H1 (cell line): ENCODE measurements at regions not wholly inside any gene's neighbourhood (a gene's known extent, or its start where the extent isn't known, plus 50 kb on each side); places are given as distances from the start of the nearest gene placed in this dataset.

Experiments used
- CTCF ChIA-PET: fragments of 300-600 bp; sonication (Branson Sonifier 250); formaldehyde crosslinking; loops from one replicate; lab custom pipeline; 2021; ENCODE audit not compliant: partially characterized antibody; lab: Charles Lee
- POLR2A ChIA-PET: fragments of 300-600 bp; sonication (Branson Sonifier 250); formaldehyde crosslinking; loops from one replicate; lab custom pipeline; 2021; ENCODE audit warnings: inconsistent platforms; ENCODE audit not compliant: partially characterized antibody; lab: Charles Lee
- DNase-seq, 2 experiments: peaks; one replicate each; pipeline versions ENCODE4 v3.0.0 to v3.0.0-alpha.2; 2010 to 2022; ENCODE audit warnings: low spot score in 2 of 2, low read depth in 1 of 2, mixed read lengths in 1 of 2
- FAIRE-seq: peaks from 2 replicates; lab custom pipeline; 2011; peaks lifted over from hg19 to GRCh38; lab: Jason Lieb, UNC
- H2AFZ ChIP-seq: 2 replicates; pipeline ENCODE4 v1.8.1; 2012; ENCODE audit warnings: low read length, inconsistent platforms
- H2AK5ac ChIP-seq: 2 replicates; pipeline ENCODE4 v1.6.1; 2013; ENCODE audit warnings: low read depth, low read length
- H2BK120ac ChIP-seq: replicated peaks from 2 replicates; pipeline ENCODE3; 2013; ENCODE audit warnings: low read depth, low read length, inconsistent platforms
- H2BK12ac ChIP-seq: 2 replicates; pipeline ENCODE4 v1.6.1; 2013; ENCODE audit warnings: low read depth, low read length
- H2BK15ac ChIP-seq: 2 replicates; pipeline ENCODE4 v1.6.1; 2013; ENCODE audit warnings: low read length
- H2BK20ac ChIP-seq: 2 replicates; pipeline ENCODE4 v1.6.1; 2013; ENCODE audit warnings: low read length
- H2BK5ac ChIP-seq: 2 replicates; pipeline ENCODE4 v1.6.1; 2013; ENCODE audit warnings: low read depth, low read length
- H3K14ac ChIP-seq: 2 replicates; pipeline ENCODE4 v1.6.1; 2013; ENCODE audit warnings: inconsistent platforms; ENCODE audit not compliant: insufficient read length
- H3K18ac ChIP-seq: 2 replicates; pipeline ENCODE4 v1.6.1; 2013; ENCODE audit warnings: low read length; ENCODE audit errors: extremely low read depth
- H3K23ac ChIP-seq: 2 replicates; pipeline ENCODE4 v1.6.1; 2013; ENCODE audit warnings: inconsistent platforms; ENCODE audit not compliant: insufficient read length
- H3K23me2 ChIP-seq: 2 replicates; pipeline ENCODE4 v1.6.1; 2013; ENCODE audit warnings: low read depth, low read length
- H3K27ac ChIP-seq: 2 replicates; pipeline ENCODE4 v1.6.1; 2011; ENCODE audit warnings: low read depth, low read length, inconsistent platforms
- H3K27me3 ChIP-seq, 4 experiments: replicated peaks in 1 of 4; 1 replicate in 1 of 4; 2 replicates in 3 of 4; pipeline versions ENCODE4 v1.6.1 to v1.8.1; 2011 to 2013; ENCODE audit warnings: low read length in 3 of 4, mild to moderate bottlenecking in 3 of 4, inconsistent platforms in 2 of 4, mixed read lengths in 2 of 4, moderate library complexity in 1 of 4; ENCODE audit not compliant: control insufficient read depth in 3 of 4, insufficient read depth in 3 of 4; ENCODE audit errors: extremely low read depth in 1 of 4
- H3K36me3 ChIP-seq, 4 experiments: 2 replicates each; pipeline versions ENCODE4 v1.6.1 to v1.8.1; 2011 to 2013; ENCODE audit warnings: mild to moderate bottlenecking in 4 of 4, low read length in 3 of 4, moderate library complexity in 2 of 4, control low read depth in 1 of 4, inconsistent platforms in 1 of 4; ENCODE audit not compliant: insufficient read depth in 4 of 4, control insufficient read depth in 2 of 4
- H3K4ac ChIP-seq: replicated peaks from 2 replicates; pipeline ENCODE3; 2013; ENCODE audit warnings: low read length, low read depth, mixed read lengths, inconsistent platforms; ENCODE audit not compliant: insufficient read length
- H3K4me1 ChIP-seq, 4 experiments: replicated peaks in 1 of 4; 1 replicate in 1 of 4; 2 replicates in 3 of 4; pipeline versions ENCODE4 v1.6.1 to v1.8.1; 2011 to 2013; ENCODE audit warnings: low read length in 3 of 4, inconsistent platforms in 2 of 4, mixed read lengths in 1 of 4; ENCODE audit not compliant: insufficient read depth in 4 of 4, control insufficient read depth in 3 of 4
- H3K4me2 ChIP-seq, 2 experiments: 2 replicates each; pipeline versions ENCODE4 v1.6.1 to v1.8.1; 2011 to 2013; ENCODE audit warnings: low read depth in 2 of 2, low read length in 2 of 2, control low read depth in 1 of 2, inconsistent platforms in 1 of 2, mild to moderate bottlenecking in 1 of 2; ENCODE audit not compliant: insufficient read depth in 1 of 2
- H3K4me3 ChIP-seq, 4 experiments: fragments of 200-600, 300-600 bp in 1 of 4; sonication (generic), shearing (Covaris generic), sonication (Bioruptor Twin) in 1 of 4; 2 replicates each; pipeline versions ENCODE4 v1.5.1 to v1.8.1; 2011 to 2016; ENCODE audit warnings: low read length in 4 of 4, low read depth in 3 of 4, control low read depth in 2 of 4, inconsistent platforms in 2 of 4, mild to moderate bottlenecking in 2 of 4, mixed read lengths in 1 of 4, moderate library complexity in 1 of 4; ENCODE audit not compliant: insufficient read depth in 2 of 4; ENCODE audit errors: extremely low read depth in 1 of 4
- H3K56ac ChIP-seq: replicated peaks from 2 replicates; pipeline ENCODE3; 2013; ENCODE audit warnings: low read depth, mild to moderate bottlenecking, mixed read lengths, low read length, inconsistent platforms; ENCODE audit not compliant: insufficient read length
- H3K79me1 ChIP-seq: 2 replicates; pipeline ENCODE4 v1.6.1; 2013; ENCODE audit warnings: low read depth, low read length, control low read depth
- H3K79me2 ChIP-seq, 2 experiments: 2 replicates each; pipeline versions ENCODE4 v1.6.1 to v1.8.1; 2012 to 2013; ENCODE audit warnings: low read length in 2 of 2, mild to moderate bottlenecking in 2 of 2, inconsistent platforms in 1 of 2; ENCODE audit not compliant: insufficient read depth in 2 of 2, control insufficient read depth in 1 of 2
- H3K9ac ChIP-seq, 4 experiments: replicated peaks in 1 of 4; 1 replicate in 1 of 4; 2 replicates in 3 of 4; pipeline versions ENCODE4 v1.6.1 to v1.8.1; 2011 to 2013; ENCODE audit warnings: low read depth in 3 of 4, low read length in 3 of 4, control low read depth in 2 of 4, mild to moderate bottlenecking in 2 of 4, moderate library complexity in 2 of 4, inconsistent platforms in 1 of 4; ENCODE audit errors: extremely low read depth in 1 of 4
- H3K9me3 ChIP-seq, 2 experiments: 2 replicates each; pipeline versions ENCODE4 v1.6.1 to v1.8.1; 2012 to 2013; ENCODE audit warnings: mild to moderate bottlenecking in 2 of 2, moderate library complexity in 2 of 2, control low read depth in 1 of 2, inconsistent platforms in 1 of 2, low read depth in 1 of 2, low read length in 1 of 2, mixed read lengths in 1 of 2; ENCODE audit not compliant: insufficient read depth in 2 of 2
- H4K20me1 ChIP-seq, 2 experiments: replicated peaks in 1 of 2; 2 replicates each; pipeline versions ENCODE3 to v1.8.1; 2011 to 2013; ENCODE audit warnings: inconsistent platforms in 2 of 2, low read length in 2 of 2, mild to moderate bottlenecking in 1 of 2; ENCODE audit not compliant: insufficient read depth in 2 of 2, control insufficient read depth in 1 of 2
- H4K5ac ChIP-seq: 2 replicates; pipeline ENCODE4 v1.6.1; 2013; ENCODE audit warnings: low read length, low read depth, mixed read lengths, inconsistent platforms; ENCODE audit not compliant: insufficient read length
- H4K8ac ChIP-seq: 2 replicates; pipeline ENCODE4 v1.8.0; 2013; ENCODE audit warnings: mild to moderate bottlenecking, moderate library complexity, low read length, inconsistent platforms; ENCODE audit not compliant: insufficient read depth; ENCODE audit errors: extremely low read depth
- H4K91ac ChIP-seq: replicated peaks from 2 replicates; pipeline ENCODE3; 2013; ENCODE audit warnings: low read length, mixed read lengths, inconsistent platforms; ENCODE audit not compliant: insufficient read length
- ASH2L ChIP-seq: fragments of 200-600, 300-600 bp; sonication (generic); IDR thresholded peaks from one replicate; pipeline ENCODE4 v1.7.1; 2017; ENCODE audit warnings: low read length
- BCL11A ChIP-seq, 2 experiments: IDR thresholded peaks; one replicate each; pipeline ENCODE4 v1.6.1; 2011; ENCODE audit warnings: low read depth in 2 of 2, low read length in 2 of 2, mild to moderate bottlenecking in 2 of 2
- CHD2 ChIP-seq: IDR thresholded peaks from 2 replicates; pipeline ENCODE4 v1.6.1; 2012; ENCODE audit warnings: low read length, improper control_type of control experiment
- CREB1 ChIP-seq: IDR thresholded peaks from 2 replicates; pipeline ENCODE4 v1.6.1; 2012; ENCODE audit warnings: inconsistent platforms
- EP300 ChIP-seq, 2 experiments: IDR thresholded peaks; 1 replicate in 1 of 2; 2 replicates in 1 of 2; pipeline ENCODE4 v1.6.1; 2011 to 2012; ENCODE audit warnings: low read depth in 2 of 2, low read length in 2 of 2, mild to moderate bottlenecking in 2 of 2, borderline replicate concordance in 1 of 2, inconsistent platforms in 1 of 2, moderate library complexity in 1 of 2
- EZH2 ChIP-seq: fragments of 200-600 bp; sonication (generic); IDR thresholded peaks from 2 replicates; pipeline ENCODE4 v1.7.1; 2012; ENCODE audit warnings: low read depth, mild to moderate bottlenecking, moderate library complexity, low read length, inconsistent platforms; ENCODE audit not compliant: severe bottlenecking
- JUND ChIP-seq: IDR thresholded peaks from 2 replicates; pipeline ENCODE4 v1.6.1; 2011; ENCODE audit warnings: mild to moderate bottlenecking, improper control_type of control experiment, low read length
- NANOG ChIP-seq: IDR thresholded peaks from 2 replicates; pipeline ENCODE4 v1.6.1; 2011; ENCODE audit warnings: low read length, low read depth, mild to moderate bottlenecking, inconsistent platforms; ENCODE audit not compliant: insufficient read depth, poor library complexity, severe bottlenecking
- POU5F1 ChIP-seq: IDR thresholded peaks from 2 replicates; pipeline ENCODE4 v1.6.1; 2011; ENCODE audit warnings: low read depth, mild to moderate bottlenecking, low read length, moderate library complexity
- SAP30 ChIP-seq: fragments of 300-600 bp; sonication (generic); IDR thresholded peaks from 2 replicates; pipeline ENCODE4 v1.7.1; 2012; ENCODE audit warnings: low read length, moderate library complexity, mild to moderate bottlenecking, inconsistent platforms; ENCODE audit not compliant: insufficient read depth, insufficient replicate concordance
- WGBS, 2 experiments: shearing (Covaris generic) in 1 of 2; methylation state at CpG; one replicate each; pipeline versions ENCODE4 v1.1.6 to v1.1.7; 2013 to 2015; ENCODE audit warnings: low lambda C conversion rate in 2 of 2, mixed read lengths in 2 of 2, inconsistent platforms in 1 of 2, low coverage in 1 of 2, missing lambda C conversion rate in 1 of 2; ENCODE audit not compliant: insufficient replicate concordance in 2 of 2, insufficient coverage in 1 of 2, insufficient read length in 1 of 2; ENCODE audit errors: extremely low coverage in 1 of 2, missing lambda C conversion rate in 1 of 2; 5-methylcytosine and 5-hydroxymethylcytosine counted together

DNA sequence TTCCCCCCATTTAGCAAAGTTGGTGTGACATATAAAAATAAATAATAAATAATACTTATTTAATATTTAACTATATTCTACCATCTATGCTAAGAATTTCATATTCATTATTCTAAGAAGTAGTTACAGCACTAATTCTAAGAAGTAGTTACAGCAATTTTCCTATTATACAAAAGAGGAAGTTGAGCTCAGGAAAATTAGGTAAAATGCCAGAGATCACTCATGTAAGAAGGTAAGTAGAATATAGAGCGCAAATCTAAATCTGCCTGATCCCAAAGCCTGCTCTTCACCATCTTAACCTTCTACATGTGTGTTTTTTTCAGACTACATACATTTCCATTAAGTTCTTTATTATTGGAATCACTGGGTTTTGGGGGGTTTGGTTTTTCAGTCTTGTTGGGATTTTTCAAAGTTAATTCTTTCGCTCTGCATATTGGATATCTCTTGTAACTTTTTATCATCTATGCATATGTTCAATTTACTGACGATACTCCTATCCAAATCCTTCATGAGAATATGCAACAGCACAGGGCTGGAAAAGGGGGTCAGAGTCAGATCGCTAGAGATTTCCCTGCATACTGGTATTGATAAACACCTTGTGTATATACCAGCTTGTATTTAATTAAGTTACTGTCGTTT, 852.1 kb downstream of the MAT2B start:
- Histone ChIP-seq H2AFZ (no peak overlapping the region), H3K14ac (no peak overlapping the region), H3K79me1 (no peaks in the 10 kb centered on the region), H3K23ac (no peak overlapping the region), H4K20me1 (no peaks in the 10 kb centered on the region), H4K91ac (no peak overlapping the region), H3K9ac (no peak overlapping the region), H2BK120ac (no peak overlapping the region), H3K27me3 (no peaks in the 10 kb centered on the region), H3K27ac (no peak overlapping the region), H3K18ac (no peak overlapping the region), H3K4me2 (no peak overlapping the region), H3K36me3 (no peaks in the 10 kb centered on the region), H2BK20ac (no peak overlapping the region), H4K8ac (no peak overlapping the region), H3K4me3 (no peak overlapping the region), H3K79me2 (no peaks in the 10 kb centered on the region), H4K5ac (no peak overlapping the region), H3K4ac (no peak overlapping the region), H3K9me3 (no peaks in the 10 kb centered on the region), H2AK5ac (no peak overlapping the region), H3K56ac (no peak overlapping the region), H2BK5ac (no peak overlapping the region), H3K23me2 (no peaks in the 10 kb centered on the region), H3K4me1 (0 out of 7 replicates have a peak, but pooled peaks cover 0 to 3% (median 0%) of the 10 kb centered on the region in 4 experiments), H2BK12ac (no peak overlapping the region), H2BK15ac (no peak overlapping the region)
- FAIRE-seq (no peak), DNase-seq (no peak)
- POLR2A ChIA-PET = no interaction called here
- CTCF ChIA-PET = no interaction called here
- 91% methylated on average over 5 of the region's 5 CpGs; no CpG with 5 or more reads in 1 of the 2 experiments for WGBS, 2 experiments
- TF ChIP-seq EZH2 (no peak), EP300 (IDR thresholded peaks at IDR 0.05; ENCODE audit: borderline replicate concordance in 1 of 2, low read depth in 2 of 2, low read length in 2 of 2) (no peak), CHD2 (no peak), POU5F1 (no peak), CREB1 (no peak), JUND (no peak), ASH2L (no peak), SAP30 (no peak), BCL11A (IDR thresholded peaks at IDR 0.05; ENCODE audit: low read depth in 2 of 2, low read length in 2 of 2) (no peak), NANOG (no peak)
